H9 (cell line): ENCODE measurements at regions not wholly inside any gene's neighbourhood (a gene's known extent, or its start where the extent isn't known, plus 50 kb on each side); places are given as distances from the start of the nearest gene placed in this dataset.
A peak's percentile ranks its signal among the peaks of the same experiment; 100 is the strongest.

ENCODE experiments used
- DNase-seq: peaks from one replicate; pipeline ENCODE4 v3.0.0-alpha.2; 2017
- H2AFZ ChIP-seq: one replicate; pipeline ENCODE4 v1.6.1; 2013; ENCODE audit warnings: mild to moderate bottlenecking, low read length, control low read depth, moderate library complexity
- H2AK5ac ChIP-seq: 2 replicates; pipeline ENCODE4 v1.6.1; 2013; ENCODE audit warnings: low read length, control low read depth, mixed read lengths; ENCODE audit not compliant: insufficient read length
- H2BK120ac ChIP-seq: one replicate; pipeline ENCODE4 v1.6.1; 2013; ENCODE audit warnings: low read depth, mild to moderate bottlenecking, low read length, control low read depth, inconsistent platforms; ENCODE audit not compliant: poor library complexity, severe bottlenecking
- H2BK12ac ChIP-seq: 2 replicates; pipeline ENCODE4 v1.6.1; 2013; ENCODE audit warnings: low read length, control low read depth, mixed read lengths, low read depth; ENCODE audit not compliant: insufficient read length
- H2BK15ac ChIP-seq: 2 replicates; pipeline ENCODE4 v1.6.1; 2013; ENCODE audit warnings: low read depth, low read length, control low read depth
- H2BK20ac ChIP-seq: one replicate; pipeline ENCODE4 v1.6.1; 2013; ENCODE audit warnings: low read depth, mild to moderate bottlenecking, low read length, control low read depth, inconsistent platforms; ENCODE audit not compliant: poor library complexity, severe bottlenecking
- H2BK5ac ChIP-seq: 2 replicates; pipeline ENCODE4 v1.6.1; 2013; ENCODE audit warnings: low read length, control low read depth, mixed read lengths; ENCODE audit not compliant: insufficient read length
- H3K14ac ChIP-seq: 2 replicates; pipeline ENCODE4 v1.6.1; 2013; ENCODE audit warnings: low read length, control low read depth; ENCODE audit not compliant: insufficient read depth
- H3K18ac ChIP-seq: 2 replicates; pipeline ENCODE4 v1.6.1; 2013; ENCODE audit warnings: low read depth, mild to moderate bottlenecking, mixed read lengths, low read length, control low read depth; ENCODE audit not compliant: insufficient read length
- H3K23ac ChIP-seq: 2 replicates; pipeline ENCODE4 v1.6.1; 2013; ENCODE audit warnings: low read length, control low read depth, mixed read lengths, low read depth; ENCODE audit not compliant: insufficient read length
- H3K23me2 ChIP-seq: 2 replicates; pipeline ENCODE4 v1.6.1; 2013; ENCODE audit warnings: low read depth, mild to moderate bottlenecking, mixed read lengths, low read length, control low read depth; ENCODE audit not compliant: insufficient read length, poor library complexity, severe bottlenecking
- H3K27ac ChIP-seq: 2 replicates; pipeline ENCODE4 v1.5.1; 2013; ENCODE audit warnings: low read length, control low read depth, mixed read lengths, low read depth; ENCODE audit not compliant: insufficient read length
- H3K27me3 ChIP-seq: 2 replicates; pipeline ENCODE4 v1.6.1; 2013; ENCODE audit warnings: low read length, control low read depth, inconsistent platforms; ENCODE audit not compliant: insufficient read depth
- H3K4ac ChIP-seq: 2 replicates; pipeline ENCODE4 v1.6.1; 2013; ENCODE audit warnings: low read depth, mild to moderate bottlenecking, control low read depth, inconsistent platforms, low read length, moderate library complexity
- H3K4me1 ChIP-seq: 2 replicates; pipeline ENCODE4 v1.6.1; 2013; ENCODE audit warnings: low read length, control low read depth, inconsistent platforms; ENCODE audit not compliant: insufficient read depth
- H3K4me2 ChIP-seq: 2 replicates; pipeline ENCODE4 v1.6.1; 2013; ENCODE audit warnings: low read length, control low read depth, mixed read lengths; ENCODE audit not compliant: insufficient read length, insufficient read depth
- H3K56ac ChIP-seq: 2 replicates; pipeline ENCODE4 v1.6.1; 2013; ENCODE audit warnings: low read depth, mild to moderate bottlenecking, mixed read lengths, low read length, control low read depth; ENCODE audit not compliant: insufficient read length
- H3K79me1 ChIP-seq: 2 replicates; pipeline ENCODE4 v1.6.1; 2013; ENCODE audit warnings: low read depth, mild to moderate bottlenecking, moderate library complexity, low read length, control low read depth, inconsistent platforms; ENCODE audit not compliant: insufficient read depth, poor library complexity, severe bottlenecking
- H3K79me2 ChIP-seq: 2 replicates; pipeline ENCODE4 v1.6.1; 2013; ENCODE audit warnings: low read length, control low read depth, inconsistent platforms; ENCODE audit not compliant: insufficient read depth
- H3K9ac ChIP-seq: 2 replicates; pipeline ENCODE4 v1.6.1; 2013; ENCODE audit warnings: low read length, control low read depth, mixed read lengths; ENCODE audit not compliant: insufficient read length; ENCODE audit errors: extremely low read depth
- H3K9me3 ChIP-seq: one replicate; pipeline ENCODE4 v1.6.1; 2013; ENCODE audit warnings: low read depth, low read length, inconsistent platforms; ENCODE audit not compliant: control insufficient read depth
- H3T11ph ChIP-seq: one replicate; pipeline ENCODE4 v1.6.1; 2013; ENCODE audit warnings: mild to moderate bottlenecking, low read length, control low read depth, inconsistent platforms
- H4K20me1 ChIP-seq: one replicate; pipeline ENCODE4 v1.6.1; 2013; ENCODE audit not compliant: control insufficient read depth, insufficient read length, insufficient read depth
- H4K5ac ChIP-seq: 2 replicates; pipeline ENCODE4 v1.6.1; 2013; ENCODE audit warnings: low read depth, mild to moderate bottlenecking, mixed read lengths, low read length, control low read depth; ENCODE audit not compliant: insufficient read length
- H4K8ac ChIP-seq: replicated peaks from 2 replicates; pipeline ENCODE4 v1.6.1; 2013; ENCODE audit warnings: low read length, control low read depth, mixed read lengths, low read depth; ENCODE audit not compliant: insufficient read length
- H4K91ac ChIP-seq: 2 replicates; pipeline ENCODE4 v1.6.1; 2013; ENCODE audit warnings: low read depth, mild to moderate bottlenecking, moderate library complexity, mixed read lengths, low read length, control low read depth; ENCODE audit not compliant: insufficient read length
- H3K27ac Mint-ChIP-seq, 3 experiments: 2 replicates in 2 of 3; 3 replicates in 1 of 3; pipeline ENCODE4 v1.8.0; 2020 to 2021; ENCODE audit warnings: mixed read lengths in 3 of 3, mild to moderate bottlenecking in 1 of 3, moderate library complexity in 1 of 3
- H3K27me3 Mint-ChIP-seq: 2 replicates; pipeline ENCODE4 v1.8.0; 2021; ENCODE audit warnings: low read depth, mild to moderate bottlenecking, moderate library complexity, mixed read lengths
- H3K36me3 Mint-ChIP-seq, 3 experiments: 2 replicates in 2 of 3; 3 replicates in 1 of 3; pipeline ENCODE4 v1.8.0; 2020 to 2021; ENCODE audit warnings: low read depth in 3 of 3, mixed read lengths in 3 of 3; ENCODE audit not compliant: insufficient read depth in 1 of 3
- H3K4me1 Mint-ChIP-seq, 2 experiments: 2 replicates each; pipeline ENCODE4 v1.8.0; 2020; ENCODE audit warnings: mixed read lengths in 2 of 2
- H3K4me3 Mint-ChIP-seq, 2 experiments: 2 replicates in 1 of 2; 3 replicates in 1 of 2; pipeline ENCODE4 v1.8.0; 2020 to 2021; ENCODE audit warnings: mild to moderate bottlenecking in 2 of 2, mixed read lengths in 2 of 2, moderate library complexity in 1 of 2
- H3K9me3 Mint-ChIP-seq, 2 experiments: 2 replicates in 1 of 2; 3 replicates in 1 of 2; pipeline ENCODE4 v1.8.0; 2020; ENCODE audit warnings: mild to moderate bottlenecking in 2 of 2, mixed read lengths in 2 of 2, moderate library complexity in 1 of 2
- CTCF ChIP-seq: fragments of 200-600 bp; sonication (generic); conservative IDR thresholded peaks from 3 replicates; pipeline ENCODE4 v1.8.0; 2021; ENCODE audit warnings: antibody characterized with exemption, mild to moderate bottlenecking
- WGBS: extraction: QIAGEN DNeasy Blood & Tissue Kit; methylation state at CpG from one replicate; pipeline ENCODE4 v1.1.7; 2013; ENCODE audit warnings: missing lambda C conversion rate, low lambda C conversion rate, mixed read lengths; ENCODE audit not compliant: insufficient read length; ENCODE audit errors: extremely low coverage; 5-methylcytosine and 5-hydroxymethylcytosine counted together

- no peak for DNase-seq
- H3K14ac ChIP-seq, result no peak overlapping the region
- H3K79me1 ChIP-seq, result no peaks in the 10 kb centered on the region
- Mint-ChIP-seq H3K4me1 (peaks cover 0 to 3% of the 10 kb centered on the region in 2 experiments; a peak in 1 of 4 replicates), H3K9me3 (no peaks in the 10 kb centered on the region), H3K27me3 (no peaks in the 10 kb centered on the region), H3K4me3 (no peak overlapping the region), H3K27ac (peak overlapping the region in 2 of 3 experiments; percentile 11 to 84; a peak in 2 of 7 replicates), H3K36me3 (no peaks in the 10 kb centered on the region; a peak in 1 of 7 replicates)
- H2AK5ac ChIP-seq, result no peak overlapping the region
- H3K23me2 ChIP-seq, result no peaks in the 10 kb centered on the region
- H4K91ac ChIP-seq, result no peak overlapping the region
- no peak overlapping the region for H2BK12ac ChIP-seq
- H3K4me1 ChIP-seq, result no peaks in the 10 kb centered on the region
- no CpG with 5 or more reads among the region's 1 CpG for WGBS
- no peaks in the 10 kb centered on the region for H3K79me2 ChIP-seq
- no peaks in the 10 kb centered on the region for H4K20me1 ChIP-seq
- no peaks in the 10 kb centered on the region for H3K27me3 ChIP-seq
- no peak overlapping the region for H3K18ac ChIP-seq
- no peak overlapping the region for H2BK20ac ChIP-seq
- no peak overlapping the region for H2AFZ ChIP-seq
- H4K8ac ChIP-seq, result no peak overlapping the region
- no peak for TF ChIP-seq CTCF
- no peak overlapping the region for H3K56ac ChIP-seq
- no peaks in the 10 kb centered on the region for H3K9me3 ChIP-seq
- H3K23ac ChIP-seq, result no peak overlapping the region
- H3K27ac ChIP-seq, result no peak overlapping the region
- no peak overlapping the region for H4K5ac ChIP-seq
- no peak overlapping the region for H2BK120ac ChIP-seq
- no peak overlapping the region for H3K4ac ChIP-seq
- no peak overlapping the region for H3K4me2 ChIP-seq
- H3K9ac ChIP-seq, result no peak overlapping the region
- no peak overlapping the region for H3T11ph ChIP-seq
- H2BK15ac ChIP-seq, result no peak overlapping the region
- H2BK5ac ChIP-seq, result no peak overlapping the region
Measured at GRCh38 chr18:66196805-66197204, 407.1 kb downstream of the CDH19 start.
